ENCODE measurements at regions not wholly inside any gene's neighbourhood (a gene's known extent, or its start where the extent isn't known, plus 50 kb on each side); places are given as distances from the start of the nearest gene placed in this dataset.

DNA sequence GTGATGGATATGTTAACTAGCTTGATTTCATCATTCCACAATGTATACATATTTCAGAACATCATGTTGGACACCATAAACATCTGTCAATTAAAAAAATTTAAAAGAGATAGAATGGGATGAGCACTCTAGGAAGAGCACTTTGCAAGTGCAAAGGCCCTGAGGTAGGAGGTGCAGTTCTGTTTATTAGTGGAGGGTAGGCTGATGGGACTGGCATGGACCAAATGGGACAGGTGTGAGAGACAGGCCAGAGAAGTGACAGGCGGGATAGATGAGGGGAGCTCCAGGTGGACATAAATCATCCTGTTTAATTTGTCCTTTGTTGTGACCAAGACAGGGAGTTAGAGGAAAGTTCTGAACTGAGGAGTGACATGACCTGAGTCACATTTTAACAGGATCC, 477.9 kb downstream of the TSN start:
- Histone ChIP-seq H3K9me3 (no peaks in the 10 kb centered on the region), H3K27ac (no peak overlapping the region), H3K4me1 (no peaks in the 10 kb centered on the region), H3K4me3 (no peak overlapping the region), H3K36me3 (replicated peaks in 1 of 2; ENCODE audit: insufficient read depth in 1 of 2, low read depth in 2 of 2) (no peaks in the 10 kb centered on the region), H3K27me3 (no peaks in the 10 kb centered on the region)
- ATAC-seq, result no peak
- DNase-seq, result no peak
- TF ChIP-seq POLR2A (IDR thresholded peaks at IDR 0.05), result no peak
- no peak for TF ChIP-seq CTCF (IDR thresholded peaks at IDR 0.05)
- intact Hi-C loops (cut with DNase I), result no loop called here
- 76 to 92% methylated on average over 1 of the region's 1 CpG for WGBS, 2 donors

DNA sequence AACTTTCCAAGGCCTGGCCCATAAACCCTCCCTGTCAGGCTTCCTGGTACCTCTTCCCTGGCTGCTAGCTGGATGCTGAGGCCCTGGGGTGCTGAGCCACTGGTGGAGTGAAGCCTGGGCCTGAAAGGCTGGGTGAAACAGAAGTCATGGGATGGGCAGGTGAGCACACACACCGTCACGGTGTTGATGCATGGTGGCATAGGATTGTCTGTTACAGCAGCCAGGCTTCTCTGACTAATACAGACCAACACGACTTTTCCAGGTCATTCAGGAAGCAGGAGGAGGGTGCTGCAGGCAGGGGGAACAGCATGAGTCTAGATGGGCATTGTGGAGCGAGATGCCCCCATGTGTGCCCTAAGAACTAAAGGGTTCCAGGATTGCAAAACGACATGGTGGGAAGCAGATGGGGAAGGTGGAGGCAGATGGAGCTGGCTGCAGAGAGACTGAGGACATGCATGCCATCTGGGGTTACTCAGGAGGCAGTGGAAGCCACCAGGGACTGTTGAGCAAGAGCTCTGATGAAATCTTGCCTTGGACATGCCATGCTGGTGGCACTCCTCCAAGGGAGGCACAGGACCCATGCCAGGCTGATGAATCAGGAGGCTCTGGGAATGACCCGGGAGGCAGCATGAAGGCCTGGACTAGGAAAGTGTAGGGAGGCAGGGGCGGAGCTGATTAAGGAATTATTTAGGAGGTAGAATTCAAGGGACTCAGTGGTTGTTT, 480.9 kb downstream of the TSN start:
- H3K4me3 ChIP-seq, result no peak overlapping the region
- no peaks in the 10 kb centered on the region for H3K36me3 ChIP-seq (replicated peaks in 1 of 2; ENCODE audit: insufficient read depth in 1 of 2, low read depth in 2 of 2)
- WGBS, 2 donors, result 57 to 58% methylated on average over 5 to 7 of the region's 7 CpGs
- intact Hi-C loops (cut with DNase I), result no loop called here
- H3K9me3 ChIP-seq, result no peaks in the 10 kb centered on the region
- TF ChIP-seq POLR2A (IDR thresholded peaks at IDR 0.05) (no peak), CTCF (IDR thresholded peaks at IDR 0.05) (no peak)
- H3K27me3 ChIP-seq, result no peaks in the 10 kb centered on the region
- ATAC-seq (peak; percentile 56), DNase-seq (peak; percentile 20 to 65 (median 39))
- no peak overlapping the region for H3K27ac ChIP-seq
- no peaks in the 10 kb centered on the region for H3K4me1 ChIP-seq

DNA sequence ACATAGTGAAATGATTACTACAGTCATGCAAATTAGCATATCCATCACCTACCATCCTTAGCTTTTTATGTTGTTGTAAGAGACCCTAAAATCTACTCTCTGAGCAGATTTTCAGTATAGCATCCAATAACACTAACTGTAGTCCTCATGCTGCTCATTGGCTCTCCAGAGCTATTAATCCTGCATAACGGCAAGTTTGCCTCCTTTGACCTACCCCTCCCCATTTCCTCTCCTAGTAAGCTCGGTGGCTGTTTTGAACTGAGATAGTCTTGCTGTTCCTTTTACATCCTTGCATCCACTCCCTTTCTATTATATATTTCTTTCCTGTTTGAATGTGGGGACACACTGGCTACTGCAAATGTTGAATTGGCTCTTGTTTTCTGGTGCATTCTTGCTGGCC, 481.5 kb downstream of the TSN start:
- no peaks in the 10 kb centered on the region for H3K9me3 ChIP-seq
- ATAC-seq, result no peak
- intact Hi-C loops (cut with DNase I), result no loop called here
- TF ChIP-seq POLR2A (IDR thresholded peaks at IDR 0.05) (no peak), CTCF (IDR thresholded peaks at IDR 0.05) (no peak)
- no peaks in the 10 kb centered on the region for H3K4me1 ChIP-seq
- H3K4me3 ChIP-seq, result no peak overlapping the region
- H3K27me3 ChIP-seq, result no peaks in the 10 kb centered on the region
- no peaks in the 10 kb centered on the region for H3K36me3 ChIP-seq (replicated peaks in 1 of 2; ENCODE audit: insufficient read depth in 1 of 2, low read depth in 2 of 2)
- H3K27ac ChIP-seq, result no peak overlapping the region
- DNase-seq, result no peak
- 15 to 25% methylated on average over 2 of the region's 2 CpGs for WGBS, 2 donors

DNA sequence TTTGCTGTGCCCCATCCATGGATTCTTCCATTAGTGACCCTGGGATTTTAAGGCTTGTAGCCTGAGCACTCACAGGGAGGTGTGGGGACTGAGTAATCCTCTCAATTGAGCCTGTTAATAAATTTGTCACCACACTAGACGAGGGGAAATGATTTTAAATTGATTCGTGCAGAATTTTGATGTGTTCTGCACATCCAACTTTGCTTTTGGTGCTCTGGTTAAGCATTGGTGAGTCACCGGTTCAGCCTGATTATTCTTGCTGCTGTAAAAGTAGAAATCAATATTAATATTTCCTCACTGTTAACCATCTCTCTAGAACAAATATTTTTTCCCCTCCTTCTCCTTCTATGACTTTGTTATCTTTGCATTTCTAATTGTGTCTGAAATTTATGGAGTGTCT, 482.0 kb downstream of the TSN start:
- H3K4me3 ChIP-seq, result no peak overlapping the region
- DNase-seq (no peak), ATAC-seq (no peak)
- intact Hi-C loops (cut with DNase I), result no loop called here
- H3K9me3 ChIP-seq, result no peaks in the 10 kb centered on the region
- TF ChIP-seq POLR2A (IDR thresholded peaks at IDR 0.05) (no peak), CTCF (IDR thresholded peaks at IDR 0.05) (no peak)
- WGBS, 2 donors, result 10 to 14% methylated on average over 3 of the region's 3 CpGs
- no peaks in the 10 kb centered on the region for H3K27me3 ChIP-seq
- H3K36me3 ChIP-seq (replicated peaks in 1 of 2; ENCODE audit: insufficient read depth in 1 of 2, low read depth in 2 of 2), result no peaks in the 10 kb centered on the region
- H3K4me1 ChIP-seq, result no peaks in the 10 kb centered on the region
- H3K27ac ChIP-seq, result no peak overlapping the region

DNA sequence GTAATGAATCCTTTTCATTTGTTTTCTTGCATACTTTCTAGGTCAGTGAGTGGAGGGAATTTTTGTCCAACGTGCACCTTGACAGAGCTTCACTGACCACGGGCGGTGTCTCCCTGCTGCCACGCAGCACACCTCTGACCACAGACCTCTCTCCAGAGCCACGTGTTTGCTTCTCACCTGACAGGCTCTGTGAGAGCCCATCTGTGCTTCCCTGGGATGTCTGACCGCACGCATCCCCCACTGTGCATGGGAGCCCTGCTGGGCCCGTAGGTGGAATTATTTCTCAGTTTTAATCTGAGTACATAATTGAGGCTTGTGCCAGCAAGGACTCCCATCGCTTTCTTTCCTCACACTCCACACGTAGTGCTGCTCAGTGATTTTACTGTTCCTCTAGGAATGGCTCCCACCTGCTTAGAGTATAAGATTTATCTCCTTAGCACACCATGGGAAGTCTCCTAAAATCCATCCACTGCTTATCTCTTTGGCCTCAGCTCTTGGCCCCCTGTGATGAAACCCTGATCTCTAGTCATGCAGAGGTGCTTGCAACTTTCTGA, 482.6 kb downstream of the TSN start:
- no peak for TF ChIP-seq POLR2A (IDR thresholded peaks at IDR 0.05)
- 22 to 37% methylated on average over 10 of the region's 10 CpGs for WGBS, 2 donors
- H3K27me3 ChIP-seq, result no peaks in the 10 kb centered on the region
- no peak for DNase-seq
- intact Hi-C loops (cut with DNase I), result no loop called here
- no peaks in the 10 kb centered on the region for H3K36me3 ChIP-seq (replicated peaks in 1 of 2; ENCODE audit: insufficient read depth in 1 of 2, low read depth in 2 of 2)
- no peak for ATAC-seq
- H3K27ac ChIP-seq, result no peak overlapping the region
- H3K9me3 ChIP-seq, result no peaks in the 10 kb centered on the region
- H3K4me3 ChIP-seq, result no peak overlapping the region
- H3K4me1 ChIP-seq, result no peaks in the 10 kb centered on the region

All from body of pancreas (tissue), 4 donors.